H7 (cell line): ENCODE measurements at regions not wholly inside any gene's neighbourhood (a gene's known extent, or its start where the extent isn't known, plus 50 kb on each side); places are given as distances from the start of the nearest gene placed in this dataset.

Source experiments
- DNase-seq: peaks from one replicate; pipeline ENCODE4 v3.0.0; 2012
- H3K27me3 ChIP-seq: 2 replicates; pipeline ENCODE4 v1.6.0; 2011; ENCODE audit warnings: mild to moderate bottlenecking, low read length; ENCODE audit not compliant: control insufficient read depth, insufficient read depth
- H3K36me3 ChIP-seq: replicated peaks from 2 replicates; pipeline ENCODE4 v1.5.1; 2011; ENCODE audit warnings: low read length; ENCODE audit not compliant: control insufficient read depth, insufficient read depth
- H3K4me3 ChIP-seq: 2 replicates; pipeline ENCODE4 v1.5.1; 2011; ENCODE audit warnings: low read depth, mild to moderate bottlenecking, control low read depth, low read length, moderate library complexity; ENCODE audit not compliant: insufficient read depth

GRCh38 chr2:2671826-2672225 lies 340.8 kb upstream of the MYT1L start:
- Histone ChIP-seq H3K4me3 (no peak overlapping the region), H3K36me3 (no peaks in the 10 kb centered on the region), H3K27me3 (no peaks in the 10 kb centered on the region)
- no peak for DNase-seq

- H3K36me3 ChIP-seq: no peaks in the 10 kb centered on the region
- no peaks in the 10 kb centered on the region for H3K27me3 ChIP-seq
- H3K4me3 ChIP-seq: no peak overlapping the region
- no peak for DNase-seq
Measured at GRCh38 chr2:2669316-2669715, 338.2 kb upstream of the MYT1L start.

GRCh38 chr2:2668681-2669265 lies 337.7 kb upstream of the MYT1L start:
- Histone ChIP-seq H3K4me3 (no peak overlapping the region), H3K36me3 (no peaks in the 10 kb centered on the region), H3K27me3 (no peaks in the 10 kb centered on the region)
- no peak for DNase-seq

- Histone ChIP-seq H3K27me3 (no peaks in the 10 kb centered on the region), H3K4me3 (no peak overlapping the region), H3K36me3 (no peaks in the 10 kb centered on the region)
- no peak for DNase-seq
Measured at GRCh38 chr2:2667690-2668089, 336.6 kb upstream of the MYT1L start.

GRCh38 chr2:2665834-2666133 lies 334.7 kb upstream of the MYT1L start:
- Histone ChIP-seq H3K36me3 (no peaks in the 10 kb centered on the region), H3K4me3 (no peak overlapping the region), H3K27me3 (no peaks in the 10 kb centered on the region)
- DNase-seq: no peak

- Histone ChIP-seq H3K4me3 (no peak overlapping the region), H3K36me3 (no peaks in the 10 kb centered on the region)
- no peak for DNase-seq
Measured at GRCh38 chr2:2664989-2665833, 334.1 kb upstream of the MYT1L start.

GRCh38 chr2:2663401-2664036 lies 332.4 kb upstream of the MYT1L start:
- DNase-seq: no peak
- Histone ChIP-seq H3K27me3 (no peaks in the 10 kb centered on the region), H3K4me3 (no peak overlapping the region), H3K36me3 (no peaks in the 10 kb centered on the region)

More at GRCh38 chr2:2664989-2665833, 334.1 kb upstream of the MYT1L start:
- H3K27me3 ChIP-seq: no peaks in the 10 kb centered on the region

GRCh38 chr2:2662847-2663356 lies 331.8 kb upstream of the MYT1L start:
- no peak overlapping the region for H3K4me3 ChIP-seq
- H3K36me3 ChIP-seq: no peaks in the 10 kb centered on the region
- no peaks in the 10 kb centered on the region for H3K27me3 ChIP-seq
- DNase-seq: no peak

GRCh38 chr2:2662037-2662846 lies 331.2 kb upstream of the MYT1L start:
- H3K27me3 ChIP-seq: no peaks in the 10 kb centered on the region
- H3K4me3 ChIP-seq: no peak overlapping the region
- no peak for DNase-seq
- no peaks in the 10 kb centered on the region for H3K36me3 ChIP-seq

GRCh38 chr2:2660789-2661355 lies 329.8 kb upstream of the MYT1L start:
- H3K27me3 ChIP-seq: no peaks in the 10 kb centered on the region
- DNase-seq: no peak
- H3K4me3 ChIP-seq: no peak overlapping the region
- H3K36me3 ChIP-seq: no peaks in the 10 kb centered on the region

- Histone ChIP-seq H3K36me3 (no peaks in the 10 kb centered on the region), H3K27me3 (no peaks in the 10 kb centered on the region), H3K4me3 (no peak overlapping the region)
- DNase-seq: no peak
Measured at GRCh38 chr2:2657121-2657962, 326.3 kb upstream of the MYT1L start.

- no peak for DNase-seq
- no peaks in the 10 kb centered on the region for H3K36me3 ChIP-seq
- no peaks in the 10 kb centered on the region for H3K27me3 ChIP-seq
- H3K4me3 ChIP-seq: no peak overlapping the region
Measured at GRCh38 chr2:2656115-2657011, 325.3 kb upstream of the MYT1L start.
